ENCODE measurements at regions not wholly inside any gene's neighbourhood (a gene's known extent, or its start where the extent isn't known, plus 50 kb on each side); places are given as distances from the start of the nearest gene placed in this dataset.
"Not testable (repeated sequence)": the region's sequence is repeated elsewhere in the genome, so short reads cannot be mapped to it uniquely, and the experiment has no call there.

- no peak for DNase-seq (ENCODE audit: extremely low read depth, low read depth, low spot score)
These were observed 200.5 kb upstream of the RND3 start for GRCh38 chr2:150688016-150688415.

- DNase-seq (ENCODE audit: extremely low read depth, low read depth, low spot score) = no peak
These were observed 198.9 kb upstream of the RND3 start for GRCh38 chr2:150686391-150686790.

- peak; percentile 16 for DNase-seq (ENCODE audit: extremely low read depth, low read depth, low spot score)
These were observed 193.8 kb upstream of the RND3 start for GRCh38 chr2:150681120-150681804.

GRCh38 chr2:150679456-150680120 lies 192.1 kb upstream of the RND3 start:
- no peak for DNase-seq (ENCODE audit: extremely low read depth, low read depth, low spot score)

- no peak for DNase-seq (ENCODE audit: extremely low read depth, low read depth, low spot score)
These were observed 190.1 kb upstream of the RND3 start for GRCh38 chr2:150677551-150677950.

- no peak for DNase-seq (ENCODE audit: extremely low read depth, low read depth, low spot score)
These were observed 189.4 kb upstream of the RND3 start for GRCh38 chr2:150676747-150677383.

GRCh38 chr2:150675807-150676206 lies 188.3 kb upstream of the RND3 start:
- no peak for DNase-seq (ENCODE audit: extremely low read depth, low read depth, low spot score)

- DNase-seq (ENCODE audit: extremely low read depth, low read depth, low spot score) = no peak
These were observed 186.8 kb upstream of the RND3 start for GRCh38 chr2:150674283-150674682.

- DNase-seq (ENCODE audit: extremely low read depth, low read depth, low spot score) = no peak
These were observed 184.8 kb upstream of the RND3 start for GRCh38 chr2:150672311-150672710.

- DNase-seq (ENCODE audit: extremely low read depth, low read depth, low spot score) = no peak
These were observed 182.0 kb upstream of the RND3 start for GRCh38 chr2:150669492-150669891.

- not testable (repeated sequence) for DNase-seq (ENCODE audit: extremely low read depth, low read depth, low spot score)
These were observed 179.6 kb upstream of the RND3 start for GRCh38 chr2:150667039-150667438.

- no peak for DNase-seq (ENCODE audit: extremely low read depth, low read depth, low spot score)
These were observed 175.7 kb upstream of the RND3 start for GRCh38 chr2:150663143-150663542.

GRCh38 chr2:150656002-150656401 lies 168.5 kb upstream of the RND3 start:
- no peak for DNase-seq (ENCODE audit: extremely low read depth, low read depth, low spot score)

GRCh38 chr2:150653351-150653750 lies 165.9 kb upstream of the RND3 start:
- DNase-seq (ENCODE audit: extremely low read depth, low read depth, low spot score) = no peak

GRCh38 chr2:150647943-150648342 lies 160.5 kb upstream of the RND3 start:
- no peak for DNase-seq (ENCODE audit: extremely low read depth, low read depth, low spot score)

- DNase-seq (ENCODE audit: extremely low read depth, low read depth, low spot score) = no peak
These were observed 159.3 kb upstream of the RND3 start for GRCh38 chr2:150646746-150647145.

- no peak for DNase-seq (ENCODE audit: extremely low read depth, low read depth, low spot score)
These were observed 157.0 kb upstream of the RND3 start for GRCh38 chr2:150644298-150645067.

- no peak for DNase-seq (ENCODE audit: extremely low read depth, low read depth, low spot score)
These were observed 155.8 kb upstream of the RND3 start for GRCh38 chr2:150643114-150643725.

- no peak for DNase-seq (ENCODE audit: extremely low read depth, low read depth, low spot score)
These were observed 152.6 kb upstream of the RND3 start for GRCh38 chr2:150640039-150640438.

- no peak for DNase-seq (ENCODE audit: extremely low read depth, low read depth, low spot score)
These were observed 151.9 kb upstream of the RND3 start for GRCh38 chr2:150639383-150639782.

All from glomerular endothelial cell (primary cell).